ENCODE measurements at regions not wholly inside any gene's neighbourhood (a gene's known extent, or its start where the extent isn't known, plus 50 kb on each side); places are given as distances from the start of the nearest gene placed in this dataset.

DNA sequence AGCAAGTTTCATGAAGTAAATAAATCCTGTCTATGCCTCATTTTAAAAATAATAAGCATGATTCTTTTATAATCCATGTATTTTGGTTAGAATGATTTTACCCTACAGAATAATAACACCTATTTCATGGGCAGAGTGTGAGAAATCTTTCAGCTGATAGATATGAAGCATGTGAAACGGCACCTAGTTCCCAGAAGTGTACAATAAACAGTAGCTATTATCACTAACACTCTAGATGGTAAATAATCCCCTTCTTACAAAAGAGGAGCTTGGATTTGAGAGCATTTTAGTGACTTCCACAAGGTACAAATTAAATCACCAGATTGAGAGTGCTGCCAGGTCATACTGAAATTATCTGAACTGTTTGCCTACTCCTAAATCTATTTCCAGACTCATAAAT lies 95.3 kb upstream of the NRIP1 start:
- H3K36me3 ChIP-seq (ENCODE audit: control insufficient read depth in 4 of 4, insufficient read depth in 4 of 4, low read length in 4 of 4) = no peaks in the 10 kb centered on the region
- no peak for DNase-seq
- no peak for ATAC-seq (ENCODE audit: insufficient read depth, low FRiP score)
- no peak overlapping the region for H3K4me3 ChIP-seq
- no peak overlapping the region for H3K27ac ChIP-seq (ENCODE audit: low read depth in 1 of 2, low read length in 1 of 2)
- H3K27me3 ChIP-seq (ENCODE audit: control insufficient read depth in 3 of 3, insufficient read depth in 3 of 3, low read length in 2 of 3) = no peaks in the 10 kb centered on the region
- no peak for TF ChIP-seq CTCF (IDR thresholded peaks at IDR 0.05; ENCODE audit: control extremely low read depth, extremely low read depth)
- H3K4me1 ChIP-seq (ENCODE audit: control insufficient read depth in 5 of 5, insufficient read depth in 5 of 5, low read length in 5 of 5) = peaks cover 0 to 2% (median 0%) of the 10 kb centered on the region in 5 donors
- WGBS, 2 donors = 63 to 74% methylated on average over 1 of the region's 1 CpG
- no peak overlapping the region for H3K9ac ChIP-seq (ENCODE audit: insufficient read depth in 1 of 2, low read length in 2 of 2)
- H3K9me3 ChIP-seq (ENCODE audit: control insufficient read depth in 4 of 4, insufficient read depth in 3 of 4, low read length in 3 of 4) = no peaks in the 10 kb centered on the region

GRCh38 chr21:15162921-15163320 lies 98.1 kb upstream of the NRIP1 start:
- Histone ChIP-seq H3K4me1 (ENCODE audit: control insufficient read depth in 5 of 5, insufficient read depth in 5 of 5, low read length in 5 of 5) (no peaks in the 10 kb centered on the region), H3K27ac (ENCODE audit: low read depth in 1 of 2, low read length in 1 of 2) (no peak overlapping the region), H3K36me3 (ENCODE audit: control insufficient read depth in 4 of 4, insufficient read depth in 4 of 4, low read length in 4 of 4) (no peaks in the 10 kb centered on the region), H3K27me3 (ENCODE audit: control insufficient read depth in 3 of 3, insufficient read depth in 3 of 3, low read length in 2 of 3) (no peaks in the 10 kb centered on the region), H3K4me3 (no peak overlapping the region), H3K9me3 (ENCODE audit: control insufficient read depth in 4 of 4, insufficient read depth in 3 of 4, low read length in 3 of 4) (no peaks in the 10 kb centered on the region), H3K9ac (ENCODE audit: insufficient read depth in 1 of 2, low read length in 2 of 2) (no peak overlapping the region)
- TF ChIP-seq CTCF (IDR thresholded peaks at IDR 0.05; ENCODE audit: control extremely low read depth, extremely low read depth) = no peak
- 82 to 90% methylated on average over 2 of the region's 2 CpGs for WGBS, 2 donors
- no peak for ATAC-seq (ENCODE audit: insufficient read depth, low FRiP score)
- DNase-seq = no peak

- Histone ChIP-seq H3K9ac (ENCODE audit: insufficient read depth in 1 of 2, low read length in 2 of 2) (no peak overlapping the region), H3K27ac (ENCODE audit: low read depth in 1 of 2, low read length in 1 of 2) (no peak overlapping the region), H3K27me3 (ENCODE audit: control insufficient read depth in 3 of 3, insufficient read depth in 3 of 3, low read length in 2 of 3) (no peaks in the 10 kb centered on the region), H3K4me1 (ENCODE audit: control insufficient read depth in 5 of 5, insufficient read depth in 5 of 5, low read length in 5 of 5) (no peaks in the 10 kb centered on the region), H3K9me3 (ENCODE audit: control insufficient read depth in 4 of 4, insufficient read depth in 3 of 4, low read length in 3 of 4) (no peaks in the 10 kb centered on the region), H3K4me3 (no peak overlapping the region), H3K36me3 (ENCODE audit: control insufficient read depth in 4 of 4, insufficient read depth in 4 of 4, low read length in 4 of 4) (no peaks in the 10 kb centered on the region)
- 89 to 92% methylated on average over 9 of the region's 9 CpGs for WGBS, 2 donors
- TF ChIP-seq CTCF (IDR thresholded peaks at IDR 0.05; ENCODE audit: control extremely low read depth, extremely low read depth) = no peak
- no peak for ATAC-seq (ENCODE audit: insufficient read depth, low FRiP score)
- no peak for DNase-seq
Observed at GRCh38 chr21:15164273-15164672, 99.5 kb upstream of the NRIP1 start.

- no peak overlapping the region for H3K4me3 ChIP-seq
- no peaks in the 10 kb centered on the region for H3K9me3 ChIP-seq (ENCODE audit: control insufficient read depth in 4 of 4, insufficient read depth in 3 of 4, low read length in 3 of 4)
- no peak overlapping the region for H3K27ac ChIP-seq (ENCODE audit: low read depth in 1 of 2, low read length in 1 of 2)
- DNase-seq (no peak), ATAC-seq (ENCODE audit: insufficient read depth, low FRiP score) (no peak)
- WGBS, 2 donors = 71 to 89% methylated on average over 2 of the region's 2 CpGs
- H3K36me3 ChIP-seq (ENCODE audit: control insufficient read depth in 4 of 4, insufficient read depth in 4 of 4, low read length in 4 of 4) = no peaks in the 10 kb centered on the region
- H3K9ac ChIP-seq (ENCODE audit: insufficient read depth in 1 of 2, low read length in 2 of 2) = no peak overlapping the region
- no peak for TF ChIP-seq CTCF (IDR thresholded peaks at IDR 0.05; ENCODE audit: control extremely low read depth, extremely low read depth)
- H3K4me1 ChIP-seq (ENCODE audit: control insufficient read depth in 5 of 5, insufficient read depth in 5 of 5, low read length in 5 of 5) = no peaks in the 10 kb centered on the region
- H3K27me3 ChIP-seq (ENCODE audit: control insufficient read depth in 3 of 3, insufficient read depth in 3 of 3, low read length in 2 of 3) = no peaks in the 10 kb centered on the region
Observed at GRCh38 chr21:15164678-15165303, 100.0 kb upstream of the NRIP1 start.

Measured in lung (tissue), 11 donors.